Endometrial microvascular endothelial cells (primary cell): ENCODE measurements at regions not wholly inside any gene's neighbourhood (a gene's known extent, or its start where the extent isn't known, plus 50 kb on each side); places are given as distances from the start of the nearest gene placed in this dataset.

Experiments
- in situ Hi-C: cut with HindIII; loops from 2 replicates; pipeline ENCODE4 v1.10.0; 2017; ENCODE audit warnings: low sequenced_read_pairs, low pct_unique_long_range_greater_than_20kb; ENCODE audit errors: inconsistent ontology term

DNA sequence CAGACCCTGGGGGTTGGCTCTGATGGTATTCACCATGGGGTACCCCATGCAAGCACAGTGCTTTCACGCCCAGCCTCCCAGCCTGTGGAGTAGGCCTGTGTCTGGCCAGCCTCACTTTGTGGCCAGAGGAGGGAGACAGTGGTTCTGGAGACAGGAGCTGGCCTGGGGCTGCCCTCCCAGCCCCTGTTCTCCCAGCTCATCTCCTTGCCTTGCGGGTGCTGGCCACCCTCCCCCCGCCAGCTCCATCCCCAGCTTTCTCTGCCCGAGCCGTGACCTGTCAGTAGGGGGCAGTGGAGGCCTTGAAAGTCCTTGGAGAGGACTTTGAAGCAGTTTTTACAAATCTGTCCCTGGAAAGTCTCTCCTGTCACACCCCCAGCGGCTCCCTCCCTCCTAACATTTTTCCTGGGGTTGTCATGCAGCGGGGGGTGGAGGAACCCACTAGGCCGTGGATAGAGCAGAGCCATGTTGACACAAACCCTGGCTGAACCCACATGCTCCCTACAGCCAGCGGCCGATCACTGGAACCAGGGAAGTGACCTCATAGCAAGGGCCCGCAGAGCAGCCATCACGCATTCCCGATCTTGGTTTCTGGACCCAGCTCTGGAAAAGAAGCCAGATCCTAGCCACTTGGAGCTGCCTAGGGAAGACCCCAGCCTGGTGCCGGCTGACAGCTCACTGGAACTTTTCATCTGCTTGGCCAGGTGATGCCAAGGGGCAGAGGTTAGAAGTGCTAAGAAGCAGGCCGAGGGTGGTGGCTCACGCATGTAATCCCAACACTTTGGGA lies 289.4 kb downstream of the SEC14L1 start:
- in situ Hi-C loops: no loop called here

DNA sequence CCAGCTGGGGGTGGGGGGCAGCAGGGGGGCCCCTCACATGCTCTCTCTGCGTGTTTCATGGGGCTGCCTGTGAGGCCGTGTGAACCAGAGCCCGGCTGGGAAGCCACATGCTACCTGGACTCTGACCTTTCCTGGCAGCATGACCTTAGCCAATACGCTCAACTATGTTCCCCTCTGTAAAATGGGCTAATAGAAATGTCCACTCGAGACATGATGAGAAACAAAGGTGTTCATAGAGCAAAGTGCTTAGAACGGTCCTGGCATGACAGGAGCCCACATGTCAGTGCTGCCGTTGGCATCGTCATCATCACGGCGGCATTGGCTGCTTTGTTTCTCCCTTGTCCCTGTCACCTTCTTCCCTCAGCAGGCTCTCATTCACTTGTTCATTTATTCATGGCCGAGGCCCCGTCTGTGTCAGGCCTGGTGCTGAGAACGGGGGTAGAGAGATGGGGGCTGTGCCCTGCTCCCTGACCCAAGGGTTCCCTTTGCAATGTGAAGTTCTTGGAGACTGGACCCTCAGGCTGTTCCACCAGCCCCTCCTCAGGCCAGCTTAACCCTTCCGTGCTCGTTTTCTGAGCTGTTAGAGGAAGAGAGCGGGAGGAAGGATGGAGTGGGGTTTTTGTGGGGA lies 291.4 kb downstream of the SEC14L1 start:
- in situ Hi-C loops: no loop called here

DNA sequence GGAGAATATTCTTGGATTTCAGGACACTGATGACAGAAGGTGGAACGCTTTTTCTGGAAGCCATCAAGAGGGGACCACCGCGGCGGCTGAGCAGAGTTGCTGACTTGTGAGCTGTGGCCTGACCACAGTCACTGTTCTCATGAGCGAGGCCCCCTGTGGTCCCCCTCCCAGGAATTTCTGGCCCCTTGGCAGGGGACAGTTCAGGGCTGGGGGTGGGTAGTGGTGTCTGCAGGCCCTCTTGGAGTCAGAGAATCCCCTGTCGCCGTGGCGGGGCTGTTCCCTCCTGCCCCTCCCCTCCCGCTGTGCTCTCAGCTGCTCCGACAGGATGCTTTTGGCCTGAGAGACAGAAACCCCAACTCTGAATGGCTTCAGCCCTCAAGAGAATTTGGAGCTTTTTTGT lies 292.0 kb downstream of the SEC14L1 start:
- in situ Hi-C loops: no loop called here

GRCh38 chr17:77433385-77434135 lies 292.8 kb downstream of the SEC14L1 start:
- in situ Hi-C loops: no loop called here

GRCh38 chr17:77434136-77435114 lies 293.7 kb downstream of the SEC14L1 start:
- in situ Hi-C loops: no loop called here

GRCh38 chr17:77435272-77436057 lies 294.7 kb downstream of the SEC14L1 start:
- in situ Hi-C loops: no loop called here

DNA sequence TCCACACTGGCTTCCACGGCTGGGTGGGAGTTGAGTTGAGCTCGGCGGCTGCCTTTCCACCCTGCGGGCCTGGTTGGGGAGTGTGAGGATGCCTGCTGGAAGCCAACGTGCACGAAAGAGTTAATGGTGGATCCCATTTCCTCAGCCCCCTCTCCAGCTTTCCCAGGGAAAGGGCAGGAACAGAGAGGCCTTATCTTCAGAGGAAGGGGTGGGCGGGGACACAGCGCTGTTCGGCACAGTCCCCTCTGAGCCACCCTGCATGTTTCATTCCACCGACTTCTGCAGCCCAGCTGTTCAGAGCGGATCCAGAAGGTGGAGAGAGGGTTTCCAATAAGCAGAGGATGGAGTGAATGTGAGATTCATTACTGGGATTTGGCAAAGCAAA lies 295.3 kb downstream of the SEC14L1 start:
- in situ Hi-C loops: no loop called here

GRCh38 chr17:77436481-77436880 lies 295.7 kb downstream of the SEC14L1 start:
- in situ Hi-C loops: no loop called here

- in situ Hi-C loops: no loop called here
Measured at GRCh38 chr17:77437017-77437416, 296.2 kb downstream of the SEC14L1 start.

DNA sequence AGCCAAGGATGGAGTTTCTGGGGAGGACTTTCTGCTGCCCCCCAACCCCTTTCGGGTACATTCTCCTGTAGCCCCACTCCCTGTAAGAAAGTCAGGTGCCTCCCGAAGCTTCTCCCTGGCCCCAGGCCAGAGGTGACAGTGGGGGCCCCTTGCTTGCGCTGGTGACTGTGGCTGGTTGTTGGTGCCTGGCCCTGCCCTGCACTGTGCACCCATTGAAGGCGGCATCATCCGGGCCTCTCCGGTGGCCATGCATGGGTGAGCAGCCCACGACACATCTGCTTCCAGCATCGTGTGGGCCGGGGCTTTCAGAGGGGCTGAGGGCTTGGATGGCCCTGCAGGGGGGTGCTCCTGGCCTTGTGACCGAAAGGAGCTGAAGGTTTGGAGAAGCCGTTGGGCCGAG lies 297.0 kb downstream of the SEC14L1 start:
- in situ Hi-C loops: no loop called here

- in situ Hi-C loops: no loop called here
Measured at GRCh38 chr17:77438241-77439188, 297.7 kb downstream of the SEC14L1 start.

DNA sequence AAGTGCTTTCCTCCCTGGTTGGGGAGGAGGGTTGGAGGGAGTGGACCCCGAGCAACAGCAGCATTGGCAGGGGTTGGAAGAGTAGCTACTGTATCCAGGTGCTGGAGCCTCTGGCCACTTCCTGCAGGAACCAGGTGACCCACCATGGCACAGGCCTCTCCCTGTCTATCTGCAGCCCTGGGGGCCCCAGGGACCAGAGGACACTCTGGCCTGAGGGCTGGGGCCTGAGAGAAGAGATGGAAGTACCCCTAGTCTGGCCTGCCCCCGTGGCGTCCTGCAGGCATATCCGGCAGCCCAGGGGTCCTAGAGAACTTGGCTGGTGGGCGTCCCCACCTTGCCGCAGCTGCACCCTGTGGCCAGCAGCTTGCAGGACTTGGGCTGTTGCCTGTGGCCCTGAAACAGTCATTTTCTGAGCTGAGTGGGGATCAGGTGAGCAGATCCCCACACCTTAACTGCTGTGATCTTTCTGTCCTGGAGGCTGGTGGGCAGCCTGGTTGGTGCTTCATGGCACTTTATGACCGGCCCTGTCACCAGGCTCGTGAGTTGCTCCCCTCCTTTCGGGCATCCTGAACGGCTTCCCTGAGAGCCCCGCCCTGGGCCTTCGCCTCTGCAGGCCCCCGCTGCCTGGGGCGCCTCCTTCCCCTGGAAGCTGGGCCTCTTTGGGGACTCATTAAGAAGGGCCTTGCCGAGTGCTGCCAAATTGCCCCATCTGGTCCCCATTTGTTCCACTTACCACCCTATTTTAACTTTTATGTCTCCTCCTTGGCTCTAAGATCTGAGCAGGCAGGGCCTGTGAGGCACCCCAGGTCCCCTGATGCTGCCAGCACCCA lies 298.6 kb downstream of the SEC14L1 start:
- in situ Hi-C loops: no loop called here

GRCh38 chr17:77440560-77440981 lies 299.8 kb downstream of the SEC14L1 start:
- in situ Hi-C loops: no loop called here

DNA sequence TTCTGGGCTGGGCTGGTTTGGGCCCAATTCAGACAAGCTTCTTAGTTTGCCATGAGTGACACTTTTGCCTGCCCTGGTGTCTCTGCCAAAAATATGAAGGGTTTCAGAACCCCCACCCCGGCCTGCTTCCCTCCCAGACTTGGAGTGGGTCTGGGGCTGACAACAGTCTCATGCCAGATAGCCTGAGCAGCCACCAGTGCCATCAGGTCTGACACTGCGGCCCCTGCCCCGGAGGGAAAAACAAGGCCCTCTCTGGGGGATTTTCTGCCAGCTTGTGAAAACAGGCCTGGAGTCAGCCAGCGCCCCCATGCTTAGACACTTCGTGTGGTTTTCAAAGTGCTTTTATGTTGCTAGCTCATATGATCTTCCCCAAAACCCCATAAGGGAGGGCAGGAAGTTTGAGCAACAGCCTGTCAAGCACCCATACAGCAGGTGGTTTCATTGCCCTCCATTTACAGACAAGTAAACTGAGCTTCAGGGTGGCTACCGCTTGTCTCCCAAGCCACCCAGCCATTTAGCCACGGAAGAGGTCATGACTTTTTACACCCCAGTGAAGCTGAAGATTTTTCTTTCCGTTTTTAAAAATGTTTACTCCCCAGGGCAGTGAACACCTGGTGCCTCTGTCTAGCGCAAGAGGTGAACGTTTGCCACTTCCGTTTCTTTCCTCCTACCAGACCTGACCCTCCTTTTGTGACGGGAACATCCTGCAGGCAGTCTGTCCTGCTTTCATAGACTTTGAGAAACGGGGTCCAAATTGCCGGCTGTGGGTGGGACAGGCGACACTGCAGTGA lies 300.6 kb downstream of the SEC14L1 start:
- in situ Hi-C loops: no loop called here

- in situ Hi-C loops: no loop called here
Measured at GRCh38 chr17:77441940-77442339, 301.2 kb downstream of the SEC14L1 start.
